ENCODE measurements at regions not wholly inside any gene's neighbourhood (a gene's known extent, or its start where the extent isn't known, plus 50 kb on each side); places are given as distances from the start of the nearest gene placed in this dataset.

DNA sequence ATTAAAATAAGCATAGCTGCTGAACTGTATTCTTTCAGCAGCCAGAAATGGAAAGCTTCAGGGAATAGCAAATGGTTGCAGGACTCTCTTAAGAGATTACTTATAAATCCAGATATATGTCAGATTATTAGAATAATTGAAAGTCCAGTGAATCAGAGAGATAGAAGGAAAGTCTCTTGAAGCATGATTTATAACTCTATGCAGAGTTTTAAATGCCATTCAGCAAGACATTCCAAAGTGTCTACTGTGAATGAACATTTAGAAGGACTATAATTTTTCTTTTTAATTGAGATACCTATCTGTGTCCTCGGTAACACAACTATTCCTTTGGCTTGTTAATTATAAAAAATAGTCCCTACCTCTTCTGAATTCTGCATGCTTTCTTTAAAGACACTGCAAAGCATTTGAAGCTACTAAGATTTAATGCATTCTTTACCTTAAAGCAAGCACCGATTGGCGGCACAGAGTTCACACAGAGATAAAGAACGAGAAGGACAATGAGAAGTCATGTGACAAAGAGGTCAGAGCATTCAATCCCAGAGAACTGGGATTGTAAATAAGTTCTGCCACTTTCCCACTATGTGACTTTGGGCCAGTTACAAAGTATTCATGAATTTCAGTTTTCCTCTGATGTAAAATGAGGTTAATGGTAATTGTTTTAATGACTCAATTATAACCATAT, 371.0 kb upstream of the ATP2B1 start:
- DNase-seq (ENCODE audit: low read depth in 2 of 2): no peak

DNA sequence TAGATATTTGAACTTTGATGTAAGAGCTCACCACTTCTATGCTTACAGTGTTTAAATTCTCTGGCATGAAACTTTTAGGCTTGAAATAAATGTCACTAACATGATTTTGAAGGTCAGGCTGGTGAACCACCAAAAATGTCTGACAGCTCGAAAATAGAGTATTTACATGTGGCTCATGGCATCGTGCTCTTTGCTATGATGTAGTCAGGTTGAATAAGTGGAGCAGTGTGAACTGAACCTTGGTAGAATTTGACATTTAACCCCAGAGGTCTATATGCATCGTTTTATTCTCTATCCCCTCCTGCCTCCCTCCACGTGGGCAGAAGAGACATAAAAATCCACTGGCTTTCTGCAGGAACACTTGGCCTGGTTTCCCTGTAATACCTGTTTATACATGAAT, 369.7 kb upstream of the ATP2B1 start:
- no peak for DNase-seq (ENCODE audit: low read depth in 2 of 2)

DNA sequence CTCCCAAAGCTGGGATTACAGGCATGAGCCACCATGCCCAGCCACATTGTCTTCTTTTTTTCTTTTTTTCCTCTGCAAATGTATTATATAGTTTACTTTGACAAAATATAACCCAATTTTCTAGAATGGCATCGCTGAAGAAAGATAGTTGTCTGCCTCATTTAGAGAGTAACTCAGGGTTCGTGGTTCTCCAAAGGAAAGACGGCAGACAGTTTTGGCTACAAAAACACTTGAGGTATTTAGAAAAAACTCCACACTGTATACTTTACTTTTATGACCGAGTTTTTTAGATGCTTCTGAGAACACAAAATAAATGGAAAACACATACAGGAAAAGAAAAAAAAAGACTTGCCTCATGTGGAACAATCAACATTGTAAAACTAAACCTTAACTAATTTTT, 369.1 kb upstream of the ATP2B1 start:
- DNase-seq (ENCODE audit: low read depth in 2 of 2): no peak

DNA sequence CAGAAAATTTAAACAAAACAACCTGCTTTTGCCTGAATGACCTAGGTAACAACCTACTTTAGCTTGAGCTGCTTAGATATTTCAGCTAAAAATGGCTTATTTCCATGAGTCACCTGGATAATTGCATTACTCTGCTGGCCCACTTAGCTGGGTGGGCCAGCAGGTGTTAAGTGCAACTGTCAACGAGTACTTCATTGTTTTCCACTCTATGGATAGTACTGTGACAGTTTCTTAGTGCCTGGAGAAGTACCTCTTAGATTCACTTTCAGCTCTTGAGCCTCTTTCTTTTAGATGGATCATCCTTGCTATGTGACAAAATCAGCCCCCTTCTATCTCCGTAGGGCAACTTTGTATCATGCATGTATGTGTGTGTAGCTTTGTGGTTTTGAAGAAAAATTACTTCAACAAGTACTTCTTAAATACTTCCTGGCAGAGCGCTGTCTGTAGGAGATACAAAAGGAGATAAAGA, 368.2 kb upstream of the ATP2B1 start:
- DNase-seq (ENCODE audit: low read depth in 2 of 2): no peak

DNA sequence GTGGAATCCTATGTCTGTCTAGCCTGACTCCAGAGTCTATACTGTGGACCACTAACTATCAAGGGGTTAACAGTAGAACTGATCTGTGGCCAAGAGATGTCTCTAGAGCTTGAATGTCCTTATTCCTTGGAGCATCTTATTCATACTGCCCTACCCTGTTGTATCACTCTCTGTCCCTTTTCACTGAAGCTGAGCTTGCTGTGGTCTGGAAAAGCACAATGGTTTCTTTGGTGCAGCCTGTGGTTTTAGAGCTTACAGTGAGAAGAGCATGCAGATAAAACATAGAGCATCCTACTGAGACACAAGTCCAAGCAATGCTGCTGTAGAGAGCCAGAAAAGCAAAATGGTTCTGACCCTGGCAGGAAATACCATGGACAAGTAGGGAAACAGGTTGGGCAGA, 367.0 kb upstream of the ATP2B1 start:
- DNase-seq (ENCODE audit: low read depth in 2 of 2): no peak

DNA sequence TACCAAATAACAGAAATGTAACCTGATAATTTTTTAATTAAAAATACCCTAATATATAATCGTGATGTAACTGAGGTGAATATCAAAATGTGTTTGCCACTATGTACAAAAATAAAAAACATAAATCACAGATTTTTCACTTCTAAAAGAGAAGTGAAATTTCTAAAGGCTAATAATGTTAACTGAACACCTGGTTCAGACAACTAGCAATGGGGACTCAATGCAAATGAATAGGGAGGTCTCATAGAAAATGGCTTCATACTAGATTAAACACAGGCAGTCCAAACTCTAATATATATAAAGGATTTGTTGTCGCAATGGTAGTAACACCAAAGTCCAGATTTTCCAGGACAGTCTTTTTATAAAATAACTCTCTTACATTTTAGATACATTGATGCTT, 365.4 kb upstream of the ATP2B1 start:
- DNase-seq (ENCODE audit: low read depth in 2 of 2): no peak

DNA sequence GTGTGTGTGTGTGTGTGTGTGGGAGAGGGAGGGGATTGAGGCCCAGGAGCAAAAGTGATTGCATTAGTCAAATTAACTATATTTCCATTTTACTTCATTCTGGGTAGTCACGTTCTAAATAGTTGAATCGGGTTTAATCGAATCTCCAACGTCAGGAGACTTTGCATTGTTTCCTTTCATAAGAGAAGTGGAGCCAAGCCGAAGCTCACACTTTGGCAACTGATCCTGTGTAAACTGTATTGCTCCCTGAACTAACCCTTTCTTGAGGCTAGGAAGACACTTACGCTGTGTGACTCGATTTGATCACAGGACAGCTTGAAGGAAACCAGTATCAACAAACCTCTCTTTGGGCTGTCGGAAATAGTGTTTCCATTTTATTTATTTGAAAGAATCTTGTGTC, 363.4 kb upstream of the ATP2B1 start:
- no peak for DNase-seq (ENCODE audit: low read depth in 2 of 2)

DNA sequence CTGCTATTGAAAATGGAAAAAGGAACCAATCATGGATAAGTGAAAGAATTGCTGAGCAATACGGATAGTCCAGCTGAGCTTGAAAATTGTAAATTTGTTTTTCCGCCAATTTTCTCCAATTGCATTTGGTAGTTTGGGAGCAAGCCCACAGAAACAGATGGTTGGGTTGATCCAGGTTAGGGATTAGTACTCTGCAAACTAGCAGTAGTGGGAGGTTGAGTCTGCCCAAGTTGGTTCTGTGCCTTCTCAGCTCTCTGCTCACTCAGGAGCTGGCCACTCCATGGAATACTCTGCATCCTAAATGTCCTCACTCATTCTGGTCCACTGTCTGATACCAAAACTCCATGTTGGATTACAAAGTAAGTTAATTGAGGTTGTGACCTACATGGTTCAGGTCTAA, 361.1 kb upstream of the ATP2B1 start:
- DNase-seq (ENCODE audit: low read depth in 2 of 2): no peak

DNA sequence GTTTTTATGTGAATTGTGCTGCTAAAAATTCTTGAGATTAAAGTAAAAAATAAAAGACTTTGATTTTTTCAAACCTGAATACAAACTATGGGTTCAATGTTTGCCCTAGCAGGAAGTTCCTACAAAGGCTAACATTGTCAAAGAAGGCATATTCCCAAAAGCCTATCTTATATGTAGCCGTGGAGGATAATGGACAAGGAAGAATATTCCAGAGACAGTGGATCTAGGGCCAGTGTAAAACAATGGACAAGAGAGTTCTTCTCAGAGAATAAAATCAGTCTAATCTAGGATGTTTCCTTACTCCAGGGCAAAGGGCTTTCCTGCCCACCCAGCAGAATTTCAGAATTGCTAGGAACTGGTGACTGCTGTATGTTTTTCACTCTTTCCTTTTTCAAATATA, 359.2 kb upstream of the ATP2B1 start:
- DNase-seq (ENCODE audit: low read depth in 2 of 2): no peak

DNA sequence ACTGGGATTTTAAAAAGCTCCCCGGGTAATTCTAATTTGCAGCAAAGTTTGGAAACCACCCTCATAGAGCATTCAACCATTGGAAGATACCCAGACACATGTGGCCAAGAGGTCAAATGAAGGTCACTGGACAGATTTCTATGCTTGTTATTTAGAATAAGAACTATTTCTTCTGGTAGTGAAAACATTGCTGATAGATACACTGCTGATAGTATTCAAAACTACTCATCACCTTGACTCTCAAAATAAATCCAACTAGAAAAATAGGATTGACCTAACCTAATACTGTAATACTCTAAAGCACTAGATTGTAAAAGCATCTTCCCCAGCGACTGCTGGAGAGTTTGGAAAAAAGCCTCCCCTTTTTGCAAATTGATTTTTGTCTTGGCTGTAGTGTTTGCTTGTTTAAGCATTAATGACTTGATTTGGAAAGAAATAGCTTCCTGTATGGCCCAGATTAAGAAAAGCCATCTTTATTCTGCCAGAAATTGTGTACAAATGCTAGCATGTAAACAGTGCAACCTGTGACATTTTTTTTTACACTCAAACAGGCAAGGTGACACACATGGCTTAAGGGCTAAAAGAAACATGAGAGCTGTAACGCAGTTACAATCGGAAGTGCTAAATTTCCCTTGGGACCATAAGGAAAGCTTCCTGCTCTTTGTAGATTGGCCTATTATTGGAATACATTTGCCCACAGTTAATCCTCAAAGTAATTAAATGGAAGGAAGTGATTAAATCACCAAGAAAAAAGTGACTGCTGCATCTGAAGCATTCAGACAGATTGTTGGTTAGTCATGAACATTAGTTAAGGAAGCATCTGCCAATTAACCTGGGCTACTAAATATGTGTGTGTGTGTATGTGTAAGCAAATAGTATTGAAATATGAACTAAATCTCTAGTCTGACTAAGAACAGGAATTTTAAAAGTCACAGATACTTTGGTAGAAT, 356.5 kb upstream of the ATP2B1 start:
- DNase-seq (ENCODE audit: low read depth in 2 of 2): no peak

DNA sequence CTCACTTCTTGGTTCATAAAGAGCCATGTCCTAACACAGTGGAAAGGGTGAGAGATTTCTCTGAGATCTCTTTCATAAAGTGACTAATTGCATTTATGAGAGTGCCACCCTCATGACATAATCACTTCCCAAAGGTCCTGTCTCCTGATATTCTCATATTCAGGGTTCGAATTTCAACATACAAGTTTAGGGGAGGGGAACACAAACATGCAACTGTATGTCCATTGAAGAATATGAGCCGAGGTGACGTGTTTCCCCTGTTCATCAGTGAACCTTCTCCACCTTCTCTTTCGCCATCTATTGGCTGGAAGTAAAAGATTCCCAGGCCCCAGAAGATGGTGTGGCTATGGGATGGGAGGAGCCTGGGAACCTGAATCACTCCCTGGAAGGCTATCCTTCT, 354.2 kb upstream of the ATP2B1 start:
- DNase-seq (ENCODE audit: low read depth in 2 of 2): no peak

DNA sequence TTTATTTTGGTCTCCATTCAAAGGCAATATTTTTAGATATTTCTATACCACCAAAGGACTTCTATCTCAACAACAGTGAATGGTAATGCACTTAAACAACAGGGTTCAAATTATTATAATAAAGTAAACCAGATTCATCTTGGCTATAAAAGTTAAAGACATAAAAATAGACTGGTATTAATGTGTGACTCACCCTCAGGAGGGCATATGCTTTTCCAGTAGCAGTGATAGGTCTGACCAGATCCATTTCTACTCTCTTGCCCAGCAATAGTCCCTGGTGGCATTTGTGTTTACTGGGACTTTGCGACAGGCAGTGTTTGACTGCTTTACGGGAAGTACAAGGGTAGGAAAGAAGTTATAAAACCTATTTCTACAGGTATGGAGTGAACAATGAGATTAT, 353.2 kb upstream of the ATP2B1 start:
- no peak for DNase-seq (ENCODE audit: low read depth in 2 of 2)

DNA sequence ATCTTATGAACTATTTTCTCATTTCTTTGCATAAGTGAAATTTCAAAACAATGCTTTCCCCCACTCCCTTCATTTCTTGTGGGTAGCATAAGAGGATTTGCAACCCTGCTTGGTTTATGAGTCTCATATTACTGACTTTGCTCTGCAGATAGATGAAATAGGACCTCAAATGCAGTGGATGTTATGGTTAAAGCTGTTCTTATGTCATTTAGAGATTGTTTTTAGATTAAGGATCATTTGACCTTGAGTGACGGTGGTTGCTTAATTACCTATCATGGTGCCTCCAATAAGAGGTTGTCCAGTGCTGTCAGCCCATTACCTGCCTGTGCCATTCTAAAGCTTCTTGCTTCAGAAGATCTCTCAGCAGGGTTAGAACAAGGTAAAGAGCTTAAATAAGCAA, 351.4 kb upstream of the ATP2B1 start:
- DNase-seq (ENCODE audit: low read depth in 2 of 2): no peak

DNA sequence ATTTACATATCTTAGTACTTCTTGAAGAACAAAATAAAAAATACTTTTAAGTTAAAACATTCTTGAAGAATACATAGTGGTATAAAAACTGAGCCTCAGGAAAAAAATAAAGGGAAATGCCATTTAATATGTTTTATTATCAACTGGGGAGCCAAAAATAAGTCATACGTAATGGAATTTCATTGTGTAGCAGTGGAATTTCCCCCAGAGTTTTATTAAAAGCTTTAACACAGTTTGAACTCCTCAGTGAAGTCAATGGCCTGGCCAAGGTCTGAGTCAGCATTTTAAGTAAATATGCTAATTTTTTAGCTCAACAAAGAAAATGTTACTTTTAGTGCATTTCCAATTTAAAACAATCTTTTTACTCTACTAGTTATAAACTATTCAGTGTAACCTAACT, 350.1 kb upstream of the ATP2B1 start:
- DNase-seq (ENCODE audit: low read depth in 2 of 2): no peak

DNA sequence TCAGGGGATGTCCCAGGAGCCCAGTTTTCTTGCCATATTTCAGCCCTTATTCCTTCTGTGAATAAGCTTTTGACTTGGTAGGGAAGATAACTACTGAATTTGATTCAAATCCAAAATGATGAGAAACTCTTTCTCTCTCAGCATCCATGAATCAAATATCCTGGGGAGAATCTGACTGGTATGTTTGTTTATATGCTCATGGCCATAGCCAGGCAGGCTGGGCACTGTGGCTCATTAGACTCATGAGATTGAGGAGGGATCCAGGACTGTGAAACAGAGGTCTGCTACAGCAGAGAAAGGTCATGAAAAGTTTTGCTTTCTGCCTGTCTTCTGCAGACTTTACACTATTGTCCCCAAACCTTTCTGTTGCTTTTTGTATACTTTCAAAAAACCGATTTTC, 346.4 kb upstream of the ATP2B1 start:
- no peak for DNase-seq (ENCODE audit: low read depth in 2 of 2)

DNA sequence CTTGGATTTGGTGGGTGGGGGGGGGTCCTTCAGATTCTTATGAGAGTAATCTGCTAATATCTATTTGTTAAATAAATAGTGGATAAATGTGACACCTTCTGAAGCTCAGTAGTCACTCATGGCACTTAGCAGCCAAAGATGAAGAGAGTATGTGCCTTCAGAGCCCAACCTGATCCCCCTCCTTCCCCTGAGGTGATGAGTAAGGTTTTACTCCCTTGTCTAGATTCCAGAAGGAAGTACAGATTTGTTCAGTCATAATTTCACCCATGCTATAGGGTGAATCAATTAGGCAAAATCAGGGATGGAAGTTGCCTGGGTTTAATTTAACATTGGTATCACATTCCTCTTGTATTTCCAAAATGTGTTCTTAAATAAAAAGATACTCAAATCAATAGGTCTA, 340.3 kb upstream of the ATP2B1 start:
- no peak for DNase-seq (ENCODE audit: low read depth in 2 of 2)

DNA sequence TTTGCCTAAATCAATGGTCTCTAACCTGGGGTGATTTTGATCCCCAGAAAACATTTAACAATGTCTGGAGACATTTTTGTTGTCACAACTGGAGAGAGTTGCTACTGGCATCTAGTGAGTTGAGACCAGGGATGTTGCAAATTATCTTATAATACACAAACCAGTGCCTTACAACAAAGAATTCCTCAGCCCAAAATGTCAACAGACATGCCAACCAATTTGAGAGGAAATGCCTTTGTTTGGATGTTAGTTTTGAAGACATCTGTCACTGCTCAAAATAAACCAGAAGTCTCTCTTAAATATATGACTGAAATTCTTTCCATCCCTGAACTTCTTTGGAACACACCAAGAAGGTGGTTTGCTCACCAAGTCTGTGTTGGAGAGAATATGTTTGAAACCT, 336.9 kb upstream of the ATP2B1 start:
- no peak for DNase-seq (ENCODE audit: low read depth in 2 of 2)

DNA sequence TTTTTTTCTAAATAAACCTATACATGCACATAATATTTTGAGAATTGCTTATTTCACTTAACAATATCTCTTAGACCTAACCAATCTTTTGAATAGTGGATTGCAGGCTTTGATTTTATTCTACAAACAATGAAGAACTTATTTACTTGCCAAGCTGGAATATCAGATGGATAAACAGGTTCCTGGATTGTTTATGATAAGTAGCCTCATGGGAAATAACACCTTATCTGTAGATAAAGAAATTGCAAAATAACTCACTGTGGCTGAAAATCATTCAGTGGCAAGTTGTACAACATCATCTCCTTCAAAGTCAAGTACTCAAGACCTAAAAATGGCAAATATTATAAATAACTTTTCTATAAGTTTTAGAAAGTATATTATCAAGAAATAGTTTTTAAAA, 335.4 kb upstream of the ATP2B1 start:
- DNase-seq (ENCODE audit: low read depth in 2 of 2): no peak

DNA sequence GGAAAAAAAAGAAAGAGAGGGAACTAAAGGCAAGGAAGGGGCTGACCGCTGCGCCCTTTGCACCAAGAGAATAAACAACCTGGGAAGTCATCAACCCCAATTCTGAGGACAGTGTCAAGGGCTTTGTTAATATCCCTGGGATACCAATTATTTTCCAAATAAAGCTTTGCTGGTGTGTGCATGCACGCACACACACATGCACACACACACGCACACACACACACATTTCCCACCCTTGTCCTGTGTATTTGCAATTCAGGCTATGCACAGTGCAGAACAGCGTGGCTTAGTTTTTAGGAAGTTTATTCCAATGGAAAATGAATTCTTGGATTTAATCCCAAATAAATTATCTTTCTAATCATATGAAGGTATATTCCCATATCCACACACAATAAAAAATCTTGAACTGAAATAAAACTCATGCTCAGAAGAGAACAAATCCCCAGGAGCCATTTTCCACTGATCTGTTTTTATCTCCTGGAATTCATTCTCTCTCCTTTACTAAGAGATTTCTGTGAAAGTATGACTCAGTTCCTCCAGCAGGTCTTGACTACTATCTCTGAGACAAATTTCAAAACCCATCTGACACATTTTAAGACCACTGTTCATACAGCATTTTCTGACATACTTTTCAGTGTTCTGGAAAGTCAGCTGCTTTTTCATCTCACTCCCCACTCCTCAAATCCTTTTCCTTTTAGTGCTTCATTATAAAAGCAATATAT, 334.4 kb upstream of the ATP2B1 start:
- DNase-seq (ENCODE audit: low read depth in 2 of 2): no peak

DNA sequence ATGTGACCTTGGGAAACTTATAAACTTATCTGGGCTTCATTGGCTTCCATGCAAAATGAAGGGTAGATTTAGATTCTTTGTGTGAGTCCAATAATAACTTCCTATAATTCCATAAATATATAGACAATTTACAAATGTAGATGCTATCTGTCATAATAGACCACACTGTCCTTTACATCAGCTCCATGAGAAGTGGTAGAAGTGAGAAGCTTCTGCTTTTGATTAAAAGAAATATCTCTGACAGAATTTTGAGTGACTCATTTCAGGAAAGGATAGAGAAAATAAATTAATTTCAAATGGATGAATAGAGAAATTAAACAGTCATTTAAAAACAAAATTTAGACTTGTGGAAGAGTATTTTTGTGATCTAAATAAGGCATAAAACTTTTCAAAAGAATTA, 329.7 kb upstream of the ATP2B1 start:
- DNase-seq (ENCODE audit: low read depth in 2 of 2): no peak

DNA sequence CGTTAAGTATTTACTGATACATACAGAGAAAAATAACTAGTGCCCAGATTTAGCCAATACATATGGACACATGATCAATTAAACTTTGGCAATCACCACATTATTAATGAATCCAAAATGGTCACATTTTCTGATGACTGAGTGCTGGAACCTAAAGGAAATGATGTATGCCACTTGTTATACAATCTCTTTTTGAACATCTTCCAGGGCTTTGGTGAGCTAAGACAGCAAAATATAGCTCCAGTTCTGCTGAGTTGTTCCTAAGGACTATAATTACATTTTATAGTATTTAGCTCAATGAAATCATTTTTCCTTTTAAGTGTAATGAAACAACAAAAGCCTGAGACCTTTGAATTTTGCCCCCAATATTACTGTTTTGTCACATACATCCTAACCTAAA, 329.1 kb upstream of the ATP2B1 start:
- no peak for DNase-seq (ENCODE audit: low read depth in 2 of 2)

DNA sequence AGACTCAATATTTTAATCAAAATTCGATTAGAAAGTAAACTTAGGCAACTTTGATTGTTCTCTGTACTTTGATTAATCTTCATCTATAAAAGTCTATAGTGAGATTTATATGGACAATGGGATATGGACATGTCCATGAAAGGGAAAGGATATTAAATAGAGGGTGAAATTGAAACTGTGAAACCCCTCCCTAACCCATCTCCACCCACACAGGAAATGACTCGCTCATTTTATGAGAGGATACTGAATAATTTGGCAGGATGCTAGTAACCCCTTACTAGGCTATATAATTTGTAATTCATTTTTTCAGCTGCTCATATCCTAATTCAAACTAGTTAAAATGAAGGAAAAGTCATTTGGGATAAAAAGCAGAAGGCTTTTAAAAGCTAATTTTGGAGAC, 328.0 kb upstream of the ATP2B1 start:
- no peak for DNase-seq (ENCODE audit: low read depth in 2 of 2)

DNA sequence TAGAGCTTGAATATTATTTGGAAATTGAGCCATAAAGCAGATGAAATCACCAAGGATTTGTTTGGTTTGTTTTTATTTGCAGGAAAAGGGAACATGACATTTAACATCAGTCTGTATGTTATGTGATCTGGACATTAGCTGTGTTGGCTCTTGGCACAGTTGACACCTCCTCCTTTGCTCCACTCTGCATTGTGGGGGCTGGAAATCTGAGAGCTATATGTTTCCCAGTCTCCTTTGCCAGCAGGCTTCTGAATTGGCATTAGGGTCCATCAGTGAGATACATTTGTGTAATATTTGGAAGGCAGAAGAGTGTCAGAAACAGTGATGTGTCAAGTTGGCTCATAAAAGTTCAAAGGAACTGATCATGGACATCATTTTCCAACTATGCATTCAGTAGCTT, 322.1 kb upstream of the ATP2B1 start:
- DNase-seq (ENCODE audit: low read depth in 2 of 2): no peak

Data from stimulated activated CD8-positive, alpha-beta memory T cell treated with anti-CD3 and anti-CD28 coated beads, Interleukin-2, amount 100 ng/mL, for 1 hour (primary cell).